ENCODE measurements at regions not wholly inside any gene's neighbourhood (a gene's known extent, or its start where the extent isn't known, plus 50 kb on each side); places are given as distances from the start of the nearest gene placed in this dataset.

GRCh38 chrX:150198776-150199175 is 164.3 kb upstream of the MAMLD1 start:
- Histone ChIP-seq H2BK120ac (ENCODE audit: low read depth, low read length) (no peak overlapping the region), H2BK5ac (ENCODE audit: low read length) (no peak overlapping the region), H3K79me2 (ENCODE audit: control insufficient read depth, insufficient read depth, low read length) (no peaks in the 10 kb centered on the region), H3K4me3 (ENCODE audit: low read length) (no peak overlapping the region), H3K79me1 (ENCODE audit: low read length) (no peaks in the 10 kb centered on the region), H3K18ac (ENCODE audit: low read length) (no peak overlapping the region), H3K4me2 (ENCODE audit: low read length) (no peak overlapping the region), H3K56ac (ENCODE audit: low read length) (no peak overlapping the region), H3K4ac (ENCODE audit: low read depth, low read length) (no peak overlapping the region), H3K27me3 (ENCODE audit: insufficient read depth, low read length, poor library complexity) (no peaks in the 10 kb centered on the region), H2BK15ac (replicated peaks; ENCODE audit: low read depth) (no peak overlapping the region), H3K23ac (ENCODE audit: low read length) (no peak overlapping the region), H3K27ac (ENCODE audit: low read depth, low read length) (no peak overlapping the region), H2AK5ac (ENCODE audit: low read length) (no peak overlapping the region), H3K36me3 (ENCODE audit: control insufficient read depth, insufficient read depth, low read length) (no peaks in the 10 kb centered on the region), H4K5ac (ENCODE audit: low read length) (no peak overlapping the region), H4K8ac (ENCODE audit: low read depth, low read length) (no peak overlapping the region), H3K9ac (ENCODE audit: low read length) (no peak overlapping the region), H3K4me1 (ENCODE audit: control insufficient read depth, low read depth, low read length) (no peaks in the 10 kb centered on the region)
- no peak for DNase-seq
- WGBS (ENCODE audit: extremely low coverage, insufficient coverage, low lambda C conversion rate): no CpG with 5 or more reads among the region's 2 CpGs

GRCh38 chrX:150199181-150199580 is 163.9 kb upstream of the MAMLD1 start:
- Histone ChIP-seq H3K79me1 (ENCODE audit: low read length) (no peaks in the 10 kb centered on the region), H3K23ac (ENCODE audit: low read length) (no peak overlapping the region), H3K27me3 (ENCODE audit: insufficient read depth, low read length, poor library complexity) (no peaks in the 10 kb centered on the region), H4K5ac (ENCODE audit: low read length) (no peak overlapping the region), H3K4me3 (ENCODE audit: low read length) (no peak overlapping the region), H2BK120ac (ENCODE audit: low read depth, low read length) (no peak overlapping the region), H3K4ac (ENCODE audit: low read depth, low read length) (no peak overlapping the region), H3K18ac (ENCODE audit: low read length) (no peak overlapping the region), H3K36me3 (ENCODE audit: control insufficient read depth, insufficient read depth, low read length) (no peaks in the 10 kb centered on the region), H3K9ac (ENCODE audit: low read length) (no peak overlapping the region), H4K8ac (ENCODE audit: low read depth, low read length) (no peak overlapping the region), H3K4me1 (ENCODE audit: control insufficient read depth, low read depth, low read length) (no peaks in the 10 kb centered on the region), H3K56ac (ENCODE audit: low read length) (no peak overlapping the region), H3K79me2 (ENCODE audit: control insufficient read depth, insufficient read depth, low read length) (no peaks in the 10 kb centered on the region), H2BK15ac (replicated peaks; ENCODE audit: low read depth) (no peak overlapping the region), H2BK5ac (ENCODE audit: low read length) (no peak overlapping the region), H3K27ac (ENCODE audit: low read depth, low read length) (no peak overlapping the region), H2AK5ac (ENCODE audit: low read length) (no peak overlapping the region), H3K4me2 (ENCODE audit: low read length) (no peak overlapping the region)
- DNase-seq: no peak
- no CpG with 5 or more reads among the region's 5 CpGs for WGBS (ENCODE audit: extremely low coverage, insufficient coverage, low lambda C conversion rate)

- Histone ChIP-seq H2BK120ac (ENCODE audit: low read depth, low read length) (no peak overlapping the region), H2AK5ac (ENCODE audit: low read length) (no peak overlapping the region), H3K4me1 (ENCODE audit: control insufficient read depth, low read depth, low read length) (no peaks in the 10 kb centered on the region), H3K4me3 (ENCODE audit: low read length) (no peak overlapping the region), H3K18ac (ENCODE audit: low read length) (no peak overlapping the region), H3K27me3 (ENCODE audit: insufficient read depth, low read length, poor library complexity) (no peaks in the 10 kb centered on the region), H3K23ac (ENCODE audit: low read length) (no peak overlapping the region), H3K4ac (ENCODE audit: low read depth, low read length) (no peak overlapping the region), H3K36me3 (ENCODE audit: control insufficient read depth, insufficient read depth, low read length) (no peaks in the 10 kb centered on the region), H2BK15ac (replicated peaks; ENCODE audit: low read depth) (no peak overlapping the region), H4K8ac (ENCODE audit: low read depth, low read length) (no peak overlapping the region), H2BK5ac (ENCODE audit: low read length) (no peak overlapping the region), H3K79me2 (ENCODE audit: control insufficient read depth, insufficient read depth, low read length) (no peaks in the 10 kb centered on the region), H3K9ac (ENCODE audit: low read length) (no peak overlapping the region), H3K79me1 (ENCODE audit: low read length) (no peaks in the 10 kb centered on the region), H3K27ac (ENCODE audit: low read depth, low read length) (no peak overlapping the region), H3K4me2 (ENCODE audit: low read length) (no peak overlapping the region), H4K5ac (ENCODE audit: low read length) (no peak overlapping the region), H3K56ac (ENCODE audit: low read length) (no peak overlapping the region)
- no peak for DNase-seq
- no CpG with 5 or more reads among the region's 3 CpGs for WGBS (ENCODE audit: extremely low coverage, insufficient coverage, low lambda C conversion rate)
Observed at GRCh38 chrX:150199803-150200202, 163.3 kb upstream of the MAMLD1 start.

- Histone ChIP-seq H3K36me3 (ENCODE audit: control insufficient read depth, insufficient read depth, low read length) (no peaks in the 10 kb centered on the region), H3K4ac (ENCODE audit: low read depth, low read length) (no peak overlapping the region), H3K23ac (ENCODE audit: low read length) (no peak overlapping the region), H3K56ac (ENCODE audit: low read length) (no peak overlapping the region), H3K27me3 (ENCODE audit: insufficient read depth, low read length, poor library complexity) (no peaks in the 10 kb centered on the region), H3K79me2 (ENCODE audit: control insufficient read depth, insufficient read depth, low read length) (no peaks in the 10 kb centered on the region), H2AK5ac (ENCODE audit: low read length) (no peak overlapping the region), H3K79me1 (ENCODE audit: low read length) (no peaks in the 10 kb centered on the region), H3K4me1 (ENCODE audit: control insufficient read depth, low read depth, low read length) (no peaks in the 10 kb centered on the region), H2BK120ac (ENCODE audit: low read depth, low read length) (no peak overlapping the region), H3K9ac (ENCODE audit: low read length) (no peak overlapping the region), H4K5ac (ENCODE audit: low read length) (no peak overlapping the region), H3K4me3 (ENCODE audit: low read length) (no peak overlapping the region), H2BK15ac (replicated peaks; ENCODE audit: low read depth) (no peak overlapping the region), H3K18ac (ENCODE audit: low read length) (no peak overlapping the region), H3K27ac (ENCODE audit: low read depth, low read length) (no peak overlapping the region), H3K4me2 (ENCODE audit: low read length) (no peak overlapping the region), H4K8ac (ENCODE audit: low read depth, low read length) (no peak overlapping the region), H2BK5ac (ENCODE audit: low read length) (no peak overlapping the region)
- DNase-seq: no peak
- no CpG with 5 or more reads among the region's 2 CpGs for WGBS (ENCODE audit: extremely low coverage, insufficient coverage, low lambda C conversion rate)
Observed at GRCh38 chrX:150200361-150200760, 162.8 kb upstream of the MAMLD1 start.

- no peak overlapping the region for H3K4me3 ChIP-seq (ENCODE audit: low read length)
- no peaks in the 10 kb centered on the region for H3K27me3 ChIP-seq (ENCODE audit: insufficient read depth, low read length, poor library complexity)
- no peak overlapping the region for H3K18ac ChIP-seq (ENCODE audit: low read length)
- no peak overlapping the region for H3K27ac ChIP-seq (ENCODE audit: low read depth, low read length)
- H2AK5ac ChIP-seq (ENCODE audit: low read length): no peak overlapping the region
- H3K9ac ChIP-seq (ENCODE audit: low read length): no peak overlapping the region
- no peak overlapping the region for H2BK15ac ChIP-seq (replicated peaks; ENCODE audit: low read depth)
- H2BK5ac ChIP-seq (ENCODE audit: low read length): no peak overlapping the region
- H2BK120ac ChIP-seq (ENCODE audit: low read depth, low read length): no peak overlapping the region
- H4K5ac ChIP-seq (ENCODE audit: low read length): no peak overlapping the region
- no CpG with 5 or more reads among the region's 5 CpGs for WGBS (ENCODE audit: extremely low coverage, insufficient coverage, low lambda C conversion rate)
- no peaks in the 10 kb centered on the region for H3K4me1 ChIP-seq (ENCODE audit: control insufficient read depth, low read depth, low read length)
- H3K23ac ChIP-seq (ENCODE audit: low read length): no peak overlapping the region
- H3K79me2 ChIP-seq (ENCODE audit: control insufficient read depth, insufficient read depth, low read length): no peaks in the 10 kb centered on the region
- no peak overlapping the region for H4K8ac ChIP-seq (ENCODE audit: low read depth, low read length)
- no peak overlapping the region for H3K4me2 ChIP-seq (ENCODE audit: low read length)
- no peaks in the 10 kb centered on the region for H3K36me3 ChIP-seq (ENCODE audit: control insufficient read depth, insufficient read depth, low read length)
- no peak overlapping the region for H3K56ac ChIP-seq (ENCODE audit: low read length)
- no peak overlapping the region for H3K4ac ChIP-seq (ENCODE audit: low read depth, low read length)
- peak; percentile 79 for DNase-seq
- no peaks in the 10 kb centered on the region for H3K79me1 ChIP-seq (ENCODE audit: low read length)
Observed at GRCh38 chrX:150200820-150201287, 162.3 kb upstream of the MAMLD1 start.

- Histone ChIP-seq H3K4me3 (ENCODE audit: low read length) (no peak overlapping the region), H3K9ac (ENCODE audit: low read length) (no peak overlapping the region), H3K79me1 (ENCODE audit: low read length) (no peaks in the 10 kb centered on the region), H4K5ac (ENCODE audit: low read length) (no peak overlapping the region), H3K56ac (ENCODE audit: low read length) (no peak overlapping the region), H2BK5ac (ENCODE audit: low read length) (no peak overlapping the region), H3K23ac (ENCODE audit: low read length) (no peak overlapping the region), H3K27me3 (ENCODE audit: insufficient read depth, low read length, poor library complexity) (no peaks in the 10 kb centered on the region), H3K4ac (ENCODE audit: low read depth, low read length) (no peak overlapping the region), H2BK120ac (ENCODE audit: low read depth, low read length) (no peak overlapping the region), H3K36me3 (ENCODE audit: control insufficient read depth, insufficient read depth, low read length) (no peaks in the 10 kb centered on the region), H3K18ac (ENCODE audit: low read length) (no peak overlapping the region), H3K79me2 (ENCODE audit: control insufficient read depth, insufficient read depth, low read length) (no peaks in the 10 kb centered on the region), H3K4me2 (ENCODE audit: low read length) (no peak overlapping the region), H2AK5ac (ENCODE audit: low read length) (no peak overlapping the region), H2BK15ac (replicated peaks; ENCODE audit: low read depth) (no peak overlapping the region), H4K8ac (ENCODE audit: low read depth, low read length) (no peak overlapping the region), H3K27ac (ENCODE audit: low read depth, low read length) (no peak overlapping the region), H3K4me1 (ENCODE audit: control insufficient read depth, low read depth, low read length) (no peaks in the 10 kb centered on the region)
- WGBS (ENCODE audit: extremely low coverage, insufficient coverage, low lambda C conversion rate): no CpG with 5 or more reads among the region's 7 CpGs
- no peak for DNase-seq
Observed at GRCh38 chrX:150201391-150201790, 161.7 kb upstream of the MAMLD1 start.
